Adrenal gland (tissue), 9 donors: ENCODE measurements at regions not wholly inside any gene's neighbourhood (a gene's known extent, or its start where the extent isn't known, plus 50 kb on each side); places are given as distances from the start of the nearest gene placed in this dataset.

ENCODE experiments used
- DNase-seq, 7 donors: peaks; one replicate each; pipeline ENCODE4 v3.0.0-alpha.2; 2019 to 2020
- H3K27ac ChIP-seq, 5 donors: fragments of 200-600 bp; sonication (generic) in 4 of 5; 1 replicate in 3 of 5; 2 replicates in 2 of 5; pipeline versions ENCODE4 v1.5.1 to v1.8.0; 2016 to 2020; ENCODE audit warnings: mild to moderate bottlenecking in 1 of 5
- H3K27me3 ChIP-seq: fragments of 200-600 bp; 2 replicates; pipeline ENCODE4 v1.8.0; 2021
- H3K36me3 ChIP-seq, 2 donors: fragments of 200-600 bp; replicated peaks in 1 of 2; 1 replicate in 1 of 2; 2 replicates in 1 of 2; pipeline versions ENCODE4 v1.5.1 to v1.8.0; 2018 to 2022
- H3K4me1 ChIP-seq, 2 donors: fragments of 200-600 bp; replicated peaks in 1 of 2; 1 replicate in 1 of 2; 2 replicates in 1 of 2; pipeline versions ENCODE4 v1.5.1 to v1.8.0; 2018 to 2021
- H3K4me3 ChIP-seq, 4 donors: fragments of 200-600 bp; sonication (generic) in 3 of 4; one replicate each; pipeline ENCODE4 v1.5.1; 2016 to 2018
- H3K9me3 ChIP-seq, 3 donors: fragments of 200-600 bp; sonication (generic) in 1 of 3; replicated peaks in 1 of 3; 1 replicate in 2 of 3; 2 replicates in 1 of 3; pipeline versions ENCODE4 v1.5.1 to v1.8.0; 2016 to 2021
- POLR2A ChIP-seq, 2 donors: fragments of 450-650 bp; IDR thresholded peaks; one replicate each; pipeline ENCODE4 v1.6.1; 2017; ENCODE audit warnings: antibody characterized with exemption in 2 of 2, mild to moderate bottlenecking in 2 of 2, moderate library complexity in 1 of 2
- WGBS, 4 donors: extraction: QIAGEN DNeasy Blood & Tissue Kit in 2 of 4; methylation state at CpG; one replicate each; pipeline versions ENCODE4 v1.1.5 to v1.1.7; 2013 to 2017; 5-methylcytosine and 5-hydroxymethylcytosine counted together
- intact Hi-C, 2 donors: fragments of 100-400 bp; cut with DNase I; formaldehyde crosslinking; loops; one replicate each; pipeline versions ENCODE4 v1.14.1 to v1.15.0; 2022 to 2023
- TF ChIP-seq, protein P1 (sequence below), 6 experiments: fragments of 450-650 bp in 4 of 6; fragments of 200-600 bp in 2 of 6; sonication (generic) in 1 of 6; IDR thresholded peaks; 1 replicate in 5 of 6; 2 replicates in 1 of 6; pipeline versions ENCODE4 v1.5.1 to v1.8.0; 2016 to 2021; ENCODE audit warnings: antibody characterized with exemption in 6 of 6, mild to moderate bottlenecking in 2 of 6, moderate library complexity in 1 of 6
- donor health status: healthy with polysubstance abuse.
- donor health status: Bipolar disorder and iron deficiency.
- donor health status: DM: yes; HTN: yes; CAD: no.
- donor health status: DM: no; HTN: no; CAD: no.
- donor health status: DM: no; HTN: no; CAD: no.

DNA sequence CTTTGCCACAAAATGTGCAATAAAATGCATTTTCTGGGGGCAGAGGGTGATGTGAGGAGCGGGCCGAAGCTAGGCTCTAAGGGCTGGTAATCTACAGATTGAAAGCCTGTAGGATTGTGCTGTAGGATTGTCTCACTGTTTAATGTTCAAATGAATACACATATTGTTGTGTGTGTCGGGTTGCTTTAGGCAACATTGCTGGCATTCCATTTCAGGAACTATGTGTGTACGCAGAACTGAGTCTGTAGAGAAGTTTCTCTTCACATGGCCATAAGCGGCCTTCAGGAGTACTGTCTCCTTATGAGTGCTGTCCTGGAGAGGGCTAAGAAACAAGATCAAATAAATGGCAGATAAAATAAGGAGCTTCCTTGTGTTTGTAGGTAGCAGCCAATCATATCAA is 540.2 kb downstream of the GATA3 start:
- Histone ChIP-seq H3K4me3 (no peak overlapping the region), H3K27me3 (no peaks in the 10 kb centered on the region), H3K27ac (no peak overlapping the region), H3K9me3 (no peaks in the 10 kb centered on the region), H3K4me1 (no peaks in the 10 kb centered on the region), H3K36me3 (no peaks in the 10 kb centered on the region)
- WGBS, 4 donors = 73 to 94% (median 84%) methylated on average over 5 of the region's 5 CpGs
- intact Hi-C loops = no loop called here
- no peak for TF ChIP-seq POLR2A (IDR thresholded peaks at IDR 0.05)
- TF ChIP-seq, protein P1, sequence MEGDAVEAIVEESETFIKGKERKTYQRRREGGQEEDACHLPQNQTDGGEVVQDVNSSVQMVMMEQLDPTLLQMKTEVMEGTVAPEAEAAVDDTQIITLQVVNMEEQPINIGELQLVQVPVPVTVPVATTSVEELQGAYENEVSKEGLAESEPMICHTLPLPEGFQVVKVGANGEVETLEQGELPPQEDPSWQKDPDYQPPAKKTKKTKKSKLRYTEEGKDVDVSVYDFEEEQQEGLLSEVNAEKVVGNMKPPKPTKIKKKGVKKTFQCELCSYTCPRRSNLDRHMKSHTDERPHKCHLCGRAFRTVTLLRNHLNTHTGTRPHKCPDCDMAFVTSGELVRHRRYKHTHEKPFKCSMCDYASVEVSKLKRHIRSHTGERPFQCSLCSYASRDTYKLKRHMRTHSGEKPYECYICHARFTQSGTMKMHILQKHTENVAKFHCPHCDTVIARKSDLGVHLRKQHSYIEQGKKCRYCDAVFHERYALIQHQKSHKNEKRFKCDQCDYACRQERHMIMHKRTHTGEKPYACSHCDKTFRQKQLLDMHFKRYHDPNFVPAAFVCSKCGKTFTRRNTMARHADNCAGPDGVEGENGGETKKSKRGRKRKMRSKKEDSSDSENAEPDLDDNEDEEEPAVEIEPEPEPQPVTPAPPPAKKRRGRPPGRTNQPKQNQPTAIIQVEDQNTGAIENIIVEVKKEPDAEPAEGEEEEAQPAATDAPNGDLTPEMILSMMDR (IDR thresholded peaks at IDR 0.05) = no peak
- DNase-seq = no peak

DNA sequence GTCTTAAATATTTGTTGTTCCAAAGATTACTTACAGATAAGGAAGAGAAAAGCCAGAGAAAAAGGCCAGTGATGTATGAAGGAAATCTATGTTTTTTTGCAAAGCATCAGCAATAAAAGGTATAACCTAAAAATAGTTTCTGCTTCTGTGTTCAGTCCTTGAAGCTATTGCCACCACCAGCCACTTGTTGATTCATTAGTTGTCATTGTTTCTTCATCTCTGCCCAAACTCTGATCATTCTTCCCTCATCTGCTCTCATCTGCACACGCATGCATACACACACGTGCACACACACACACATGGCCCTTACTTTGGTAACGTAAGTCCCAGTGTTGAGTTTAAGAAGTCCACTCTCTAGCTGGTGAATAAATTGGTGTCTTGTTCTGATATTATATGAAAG is 540.7 kb downstream of the GATA3 start:
- Histone ChIP-seq H3K9me3 (no peaks in the 10 kb centered on the region), H3K4me3 (no peak overlapping the region), H3K27ac (no peak overlapping the region), H3K36me3 (no peaks in the 10 kb centered on the region), H3K4me1 (no peaks in the 10 kb centered on the region), H3K27me3 (no peaks in the 10 kb centered on the region)
- no peak for DNase-seq
- WGBS, 4 donors = 53 to 77% (median 56%) methylated on average over 3 of the region's 3 CpGs
- no peak for TF ChIP-seq POLR2A (IDR thresholded peaks at IDR 0.05)
- TF ChIP-seq, protein P1 (IDR thresholded peaks at IDR 0.05) = no peak
- intact Hi-C loops = no loop called here

DNA sequence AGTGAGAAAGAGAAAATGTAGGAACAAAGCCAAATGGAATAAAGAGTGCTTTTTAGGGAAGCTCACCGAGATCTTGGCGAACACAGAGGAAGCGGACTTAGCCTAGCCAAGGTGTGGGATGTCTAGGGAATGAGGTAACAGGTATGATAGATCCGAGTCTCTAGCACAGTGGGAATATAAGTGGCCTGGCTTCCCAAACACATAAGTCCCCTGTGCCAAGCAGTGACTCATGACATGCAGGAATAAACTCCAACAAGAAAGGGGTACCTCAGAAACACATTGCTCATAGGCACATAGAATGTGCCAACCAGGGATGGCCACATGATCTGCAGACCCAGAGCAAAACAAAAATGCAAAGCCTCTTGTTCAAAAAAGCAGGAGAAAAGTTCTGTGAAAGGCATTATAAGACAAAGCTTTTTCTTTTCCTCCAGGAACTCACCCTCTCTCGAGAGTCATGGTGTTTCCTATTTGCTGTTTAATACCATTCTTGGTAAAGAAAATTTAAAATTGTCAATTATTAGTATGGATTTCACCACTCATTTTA is 542.5 kb downstream of the GATA3 start:
- Histone ChIP-seq H3K4me1 (no peaks in the 10 kb centered on the region), H3K4me3 (no peak overlapping the region), H3K27ac (no peak overlapping the region), H3K27me3 (no peaks in the 10 kb centered on the region), H3K9me3 (no peaks in the 10 kb centered on the region), H3K36me3 (no peaks in the 10 kb centered on the region)
- no peak for DNase-seq
- intact Hi-C loops = no loop called here
- 70 to 82% (median 79%) methylated on average over 5 of the region's 5 CpGs for WGBS, 4 donors
- TF ChIP-seq, protein P1 (IDR thresholded peaks at IDR 0.05) = no peak
- no peak for TF ChIP-seq POLR2A (IDR thresholded peaks at IDR 0.05)

DNA sequence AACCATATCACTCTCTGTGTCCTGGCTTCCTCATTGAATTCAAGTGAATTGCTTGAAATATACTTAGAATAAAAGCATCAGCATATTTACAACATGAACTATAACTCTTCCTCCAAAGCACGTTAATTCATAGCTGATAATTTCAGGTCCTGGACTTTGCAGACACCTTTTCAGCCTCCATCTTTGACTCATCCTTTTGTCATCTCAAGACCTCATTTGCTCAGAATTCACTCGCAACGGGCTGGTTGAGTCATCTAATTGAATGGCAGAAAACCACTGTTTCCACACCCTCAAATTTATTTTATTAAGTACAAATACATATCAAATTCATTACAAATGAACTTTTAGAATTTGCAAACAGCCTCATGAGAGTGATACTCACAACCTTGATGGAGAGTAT is 545.7 kb downstream of the GATA3 start:
- 69 to 88% (median 79%) methylated on average over 3 of the region's 3 CpGs for WGBS, 4 donors
- no peaks in the 10 kb centered on the region for H3K9me3 ChIP-seq
- intact Hi-C loops = no loop called here
- no peaks in the 10 kb centered on the region for H3K4me1 ChIP-seq
- no peak for DNase-seq
- H3K36me3 ChIP-seq = no peaks in the 10 kb centered on the region
- no peak for TF ChIP-seq POLR2A (IDR thresholded peaks at IDR 0.05)
- TF ChIP-seq, protein P1 (IDR thresholded peaks at IDR 0.05) = no peak
- H3K4me3 ChIP-seq = no peak overlapping the region
- H3K27ac ChIP-seq = no peak overlapping the region
- no peaks in the 10 kb centered on the region for H3K27me3 ChIP-seq
